ENCODE measurements at regions not wholly inside any gene's neighbourhood (a gene's known extent, or its start where the extent isn't known, plus 50 kb on each side); places are given as distances from the start of the nearest gene placed in this dataset.

DNA sequence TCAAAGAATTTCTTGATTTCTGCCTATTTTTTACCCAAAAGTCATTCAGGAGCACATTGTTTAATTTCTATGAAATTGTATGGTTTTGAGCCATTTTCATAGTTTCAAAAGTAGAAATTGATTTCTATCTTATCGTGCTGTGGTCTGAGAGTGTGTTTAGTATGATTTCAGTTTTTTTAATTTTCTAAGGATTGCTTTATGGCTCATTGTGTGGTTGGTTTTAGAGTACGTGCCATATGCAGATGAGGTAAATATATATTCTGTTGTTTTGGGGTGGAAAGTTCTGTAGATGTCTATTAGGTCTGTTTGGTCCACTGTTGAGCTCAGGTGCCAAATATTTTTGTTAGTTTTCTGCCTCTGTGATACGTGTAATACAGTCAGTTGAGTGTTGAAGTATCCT lies 487.1 kb upstream of the CBLB start:
- TF ChIP-seq, protein P1, sequence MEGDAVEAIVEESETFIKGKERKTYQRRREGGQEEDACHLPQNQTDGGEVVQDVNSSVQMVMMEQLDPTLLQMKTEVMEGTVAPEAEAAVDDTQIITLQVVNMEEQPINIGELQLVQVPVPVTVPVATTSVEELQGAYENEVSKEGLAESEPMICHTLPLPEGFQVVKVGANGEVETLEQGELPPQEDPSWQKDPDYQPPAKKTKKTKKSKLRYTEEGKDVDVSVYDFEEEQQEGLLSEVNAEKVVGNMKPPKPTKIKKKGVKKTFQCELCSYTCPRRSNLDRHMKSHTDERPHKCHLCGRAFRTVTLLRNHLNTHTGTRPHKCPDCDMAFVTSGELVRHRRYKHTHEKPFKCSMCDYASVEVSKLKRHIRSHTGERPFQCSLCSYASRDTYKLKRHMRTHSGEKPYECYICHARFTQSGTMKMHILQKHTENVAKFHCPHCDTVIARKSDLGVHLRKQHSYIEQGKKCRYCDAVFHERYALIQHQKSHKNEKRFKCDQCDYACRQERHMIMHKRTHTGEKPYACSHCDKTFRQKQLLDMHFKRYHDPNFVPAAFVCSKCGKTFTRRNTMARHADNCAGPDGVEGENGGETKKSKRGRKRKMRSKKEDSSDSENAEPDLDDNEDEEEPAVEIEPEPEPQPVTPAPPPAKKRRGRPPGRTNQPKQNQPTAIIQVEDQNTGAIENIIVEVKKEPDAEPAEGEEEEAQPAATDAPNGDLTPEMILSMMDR (conservative IDR thresholded peaks at IDR 0.05 in 1 of 2, IDR thresholded peaks at IDR 0.05 in 1 of 2; ENCODE audit: extremely low read depth in 1 of 2, insufficient read depth in 1 of 2, low read depth in 1 of 2, low read length in 2 of 2), result no peak
- no peak for TF ChIP-seq EZH2 (IDR thresholded peaks at IDR 0.05; ENCODE audit: borderline replicate concordance, low read length)

Measured in mammary epithelial cell (primary cell).